GM10266 (cell line): ENCODE measurements at regions not wholly inside any gene's neighbourhood (a gene's known extent, or its start where the extent isn't known, plus 50 kb on each side); places are given as distances from the start of the nearest gene placed in this dataset.

Experiments
- DNase-seq: peaks from one replicate; pipeline ENCODE4 v3.0.0; 2012; ENCODE audit errors: extremely low spot score
- TF ChIP-seq, protein P1 (sequence below): IDR thresholded peaks from 2 replicates; pipeline ENCODE4 v1.5.1; 2012; ENCODE audit warnings: mild to moderate bottlenecking, low read depth; ENCODE audit not compliant: control insufficient read depth, insufficient read depth; ENCODE audit errors: missing control alignments

DNA sequence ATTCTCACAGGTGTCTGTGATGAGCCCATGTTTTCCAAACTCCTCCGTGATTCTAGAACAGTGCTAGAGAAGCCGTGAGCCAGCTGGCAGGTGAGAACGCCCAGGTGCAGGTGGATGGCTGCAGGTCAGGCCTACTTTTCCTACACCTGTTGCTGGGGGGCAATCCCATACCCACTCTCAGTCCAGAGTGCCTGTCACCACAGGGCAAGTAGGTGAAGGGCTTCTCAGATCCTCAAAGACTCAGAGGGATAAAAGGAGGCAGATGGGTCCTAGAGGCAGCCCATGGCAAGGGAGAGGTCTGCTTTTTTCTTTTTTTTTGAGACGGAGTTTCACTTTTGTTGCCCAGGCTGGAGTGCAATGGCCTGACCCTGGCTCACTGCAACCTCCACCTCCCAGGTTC lies 50.7 kb upstream of the H6PD start:
- TF ChIP-seq, protein P1, sequence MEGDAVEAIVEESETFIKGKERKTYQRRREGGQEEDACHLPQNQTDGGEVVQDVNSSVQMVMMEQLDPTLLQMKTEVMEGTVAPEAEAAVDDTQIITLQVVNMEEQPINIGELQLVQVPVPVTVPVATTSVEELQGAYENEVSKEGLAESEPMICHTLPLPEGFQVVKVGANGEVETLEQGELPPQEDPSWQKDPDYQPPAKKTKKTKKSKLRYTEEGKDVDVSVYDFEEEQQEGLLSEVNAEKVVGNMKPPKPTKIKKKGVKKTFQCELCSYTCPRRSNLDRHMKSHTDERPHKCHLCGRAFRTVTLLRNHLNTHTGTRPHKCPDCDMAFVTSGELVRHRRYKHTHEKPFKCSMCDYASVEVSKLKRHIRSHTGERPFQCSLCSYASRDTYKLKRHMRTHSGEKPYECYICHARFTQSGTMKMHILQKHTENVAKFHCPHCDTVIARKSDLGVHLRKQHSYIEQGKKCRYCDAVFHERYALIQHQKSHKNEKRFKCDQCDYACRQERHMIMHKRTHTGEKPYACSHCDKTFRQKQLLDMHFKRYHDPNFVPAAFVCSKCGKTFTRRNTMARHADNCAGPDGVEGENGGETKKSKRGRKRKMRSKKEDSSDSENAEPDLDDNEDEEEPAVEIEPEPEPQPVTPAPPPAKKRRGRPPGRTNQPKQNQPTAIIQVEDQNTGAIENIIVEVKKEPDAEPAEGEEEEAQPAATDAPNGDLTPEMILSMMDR: no peak
- DNase-seq: no peak

DNA sequence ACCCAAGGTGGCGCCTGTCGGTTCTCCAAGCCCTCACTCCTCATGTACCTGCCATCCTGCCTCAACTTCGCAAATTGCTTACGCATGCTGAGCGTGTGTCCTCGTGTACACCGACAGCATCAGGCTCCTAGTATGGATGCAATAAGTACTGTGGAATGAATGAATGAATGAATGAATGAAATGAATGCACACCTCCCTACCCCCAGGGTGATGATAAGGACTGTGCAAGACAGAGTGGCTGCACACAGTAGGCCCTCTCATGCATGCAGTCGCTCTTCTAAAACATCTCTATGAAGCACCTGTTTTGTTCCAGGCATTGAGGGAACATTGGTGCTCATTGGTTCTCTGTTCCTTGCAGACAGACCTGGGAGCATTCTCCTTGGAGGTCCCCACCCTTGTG lies 49.8 kb upstream of the H6PD start:
- TF ChIP-seq, protein P1: no peak
- no peak for DNase-seq
